Hindlimb muscle (tissue), 1 donor: ENCODE measurements at regions not wholly inside any gene's neighbourhood (a gene's known extent, or its start where the extent isn't known, plus 50 kb on each side); places are given as distances from the start of the nearest gene placed in this dataset.

ENCODE experiments used
- DNase-seq: peaks from one replicate; pipeline ENCODE4 v3.0.0-alpha.2; 2013

- DNase-seq = no peak
Observed at GRCh38 chr10:113443141-113443925, 109.5 kb upstream of the HABP2 start.

- no peak for DNase-seq
Observed at GRCh38 chr10:113444766-113445365, 108.0 kb upstream of the HABP2 start.

GRCh38 chr10:113445736-113446135 is 107.1 kb upstream of the HABP2 start:
- no peak for DNase-seq

GRCh38 chr10:113446739-113447138 is 106.1 kb upstream of the HABP2 start:
- no peak for DNase-seq

GRCh38 chr10:113447278-113447677 is 105.6 kb upstream of the HABP2 start:
- DNase-seq = no peak

- DNase-seq = no peak
Observed at GRCh38 chr10:113449006-113449695, 103.7 kb upstream of the HABP2 start.

- DNase-seq = no peak
Observed at GRCh38 chr10:113450046-113450804, 102.6 kb upstream of the HABP2 start.

GRCh38 chr10:113450906-113451305 is 101.9 kb upstream of the HABP2 start:
- no peak for DNase-seq

GRCh38 chr10:113452146-113452845 is 100.6 kb upstream of the HABP2 start:
- DNase-seq = no peak

GRCh38 chr10:113453351-113453750 is 99.5 kb upstream of the HABP2 start:
- DNase-seq = no peak

- DNase-seq = peak; percentile 74
Observed at GRCh38 chr10:113454341-113455061, 98.4 kb upstream of the HABP2 start.

- DNase-seq = no peak
Observed at GRCh38 chr10:113455947-113456346, 96.9 kb upstream of the HABP2 start.

GRCh38 chr10:113456741-113457140 is 96.1 kb upstream of the HABP2 start:
- no peak for DNase-seq

GRCh38 chr10:113457408-113457807 is 95.4 kb upstream of the HABP2 start:
- no peak for DNase-seq

- DNase-seq = no peak
Observed at GRCh38 chr10:113458451-113458850, 94.4 kb upstream of the HABP2 start.

- DNase-seq = no peak
Observed at GRCh38 chr10:113458944-113459343, 93.9 kb upstream of the HABP2 start.

- no peak for DNase-seq
Observed at GRCh38 chr10:113459626-113460280, 93.1 kb upstream of the HABP2 start.

GRCh38 chr10:113463083-113463482 is 89.8 kb upstream of the HABP2 start:
- no peak for DNase-seq

- peak; percentile 69 for DNase-seq
Observed at GRCh38 chr10:113463777-113464176, 89.1 kb upstream of the HABP2 start.

GRCh38 chr10:113469796-113470195 is 83.1 kb upstream of the HABP2 start:
- DNase-seq = no peak
